Thyroid gland (tissue), 4 donors: ENCODE measurements at regions not wholly inside any gene's neighbourhood (a gene's known extent, or its start where the extent isn't known, plus 50 kb on each side); places are given as distances from the start of the nearest gene placed in this dataset.

ENCODE experiments used
- POLR2A ChIP-seq, 2 donors: fragments of 450-650 bp; IDR thresholded peaks; one replicate each; pipeline ENCODE4 v1.6.1; 2017; ENCODE audit warnings: antibody characterized with exemption in 2 of 2, mild to moderate bottlenecking in 2 of 2, moderate library complexity in 1 of 2
- TF ChIP-seq, protein P1 (sequence below), 6 experiments: fragments of 200-600 bp in 3 of 6; fragments of 450-650 bp in 3 of 6; sonication (generic) in 3 of 6; IDR thresholded peaks; one replicate each; pipeline ENCODE4 v1.5.1; 2016 to 2019; ENCODE audit warnings: antibody characterized with exemption in 6 of 6, mild to moderate bottlenecking in 2 of 6, inconsistent platforms in 1 of 6, moderate library complexity in 1 of 6

GRCh38 chr20:43829951-43830690 lies 84.5 kb upstream of the TOX2 start:
- TF ChIP-seq, protein P1, sequence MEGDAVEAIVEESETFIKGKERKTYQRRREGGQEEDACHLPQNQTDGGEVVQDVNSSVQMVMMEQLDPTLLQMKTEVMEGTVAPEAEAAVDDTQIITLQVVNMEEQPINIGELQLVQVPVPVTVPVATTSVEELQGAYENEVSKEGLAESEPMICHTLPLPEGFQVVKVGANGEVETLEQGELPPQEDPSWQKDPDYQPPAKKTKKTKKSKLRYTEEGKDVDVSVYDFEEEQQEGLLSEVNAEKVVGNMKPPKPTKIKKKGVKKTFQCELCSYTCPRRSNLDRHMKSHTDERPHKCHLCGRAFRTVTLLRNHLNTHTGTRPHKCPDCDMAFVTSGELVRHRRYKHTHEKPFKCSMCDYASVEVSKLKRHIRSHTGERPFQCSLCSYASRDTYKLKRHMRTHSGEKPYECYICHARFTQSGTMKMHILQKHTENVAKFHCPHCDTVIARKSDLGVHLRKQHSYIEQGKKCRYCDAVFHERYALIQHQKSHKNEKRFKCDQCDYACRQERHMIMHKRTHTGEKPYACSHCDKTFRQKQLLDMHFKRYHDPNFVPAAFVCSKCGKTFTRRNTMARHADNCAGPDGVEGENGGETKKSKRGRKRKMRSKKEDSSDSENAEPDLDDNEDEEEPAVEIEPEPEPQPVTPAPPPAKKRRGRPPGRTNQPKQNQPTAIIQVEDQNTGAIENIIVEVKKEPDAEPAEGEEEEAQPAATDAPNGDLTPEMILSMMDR (IDR thresholded peaks at IDR 0.05) = no peak
- no peak for TF ChIP-seq POLR2A (IDR thresholded peaks at IDR 0.05)
